SK-N-SH treated with all-trans-retinoic acid at 6 μM for 48 hours (cell line): ENCODE measurements at regions not wholly inside any gene's neighbourhood (a gene's known extent, or its start where the extent isn't known, plus 50 kb on each side); places are given as distances from the start of the nearest gene placed in this dataset.

Experiments
- ATAC-seq: fragments of 200-7000 bp; cut with Tn5 transposase; 3 replicates; pipeline ENCODE4 v1.9.1; 2020; ENCODE audit warnings: mild to moderate bottlenecking, moderate library complexity
- ARNTL ChIP-seq: fragments of 450-650 bp; formaldehyde crosslinking; IDR thresholded peaks from 2 replicates; pipeline ENCODE4 v1.5.0; 2020; ENCODE audit warnings: low read depth, mild to moderate bottlenecking, moderate library complexity, borderline replicate concordance
- BACH2 ChIP-seq: fragments of 250-450 bp; sonication (Bioruptor Pico); IDR thresholded peaks from 2 replicates; pipeline ENCODE4 v1.9.0; 2021; ENCODE audit warnings: mild to moderate bottlenecking, borderline replicate concordance
- ESRRG ChIP-seq: fragments of 250-450 bp; sonication (Bioruptor Pico); IDR thresholded peaks from 2 replicates; pipeline ENCODE4 v1.6.1; 2021; ENCODE audit warnings: mild to moderate bottlenecking
- GLIS3 ChIP-seq: fragments of 250-450 bp; sonication (Bioruptor Pico); IDR thresholded peaks from 2 replicates; pipeline ENCODE4 v1.5.0; 2020; ENCODE audit warnings: mild to moderate bottlenecking, moderate library complexity
- ISL1 ChIP-seq: fragments of 250-450 bp; sonication (Bioruptor Pico); IDR thresholded peaks from 2 replicates; pipeline ENCODE4 v2.1.2; 2022; ENCODE audit warnings: mild to moderate bottlenecking, moderate library complexity
- PPARA ChIP-seq: fragments of 250-450 bp; sonication (Bioruptor Pico); IDR thresholded peaks from 2 replicates; pipeline ENCODE4 v1.5.0; 2020; ENCODE audit warnings: mild to moderate bottlenecking, borderline replicate concordance
- RARB ChIP-seq: fragments of 250-450 bp; sonication (Bioruptor Pico); IDR thresholded peaks from 2 replicates; pipeline ENCODE4 v1.8.0; 2021; ENCODE audit warnings: mild to moderate bottlenecking, moderate library complexity
- SNAI2 ChIP-seq: fragments of 250-450 bp; sonication (Bioruptor Pico); IDR thresholded peaks from 2 replicates; pipeline ENCODE4 v1.5.0; 2020; ENCODE audit warnings: mild to moderate bottlenecking, moderate library complexity
- TCF4 ChIP-seq: fragments of 250-450 bp; sonication (Bioruptor Pico); IDR thresholded peaks from 2 replicates; pipeline ENCODE4 v1.8.0; 2021; ENCODE audit warnings: mild to moderate bottlenecking, moderate library complexity, borderline replicate concordance
- TOX ChIP-seq: fragments of 250-450 bp; sonication (Bioruptor Pico); IDR thresholded peaks from 2 replicates; pipeline ENCODE4 v1.8.0; 2021; ENCODE audit warnings: mild to moderate bottlenecking, moderate library complexity, borderline replicate concordance
- ZC3H10 ChIP-seq: fragments of 250-450 bp; sonication (Bioruptor Pico); IDR thresholded peaks from 2 replicates; pipeline ENCODE4 v1.5.1; 2021; ENCODE audit warnings: mild to moderate bottlenecking, moderate library complexity
- ZFP3 ChIP-seq: fragments of 250-450 bp; sonication (Bioruptor Pico); IDR thresholded peaks from 2 replicates; pipeline ENCODE4 v1.5.0; 2020; ENCODE audit warnings: mild to moderate bottlenecking, moderate library complexity
- ZFP30 ChIP-seq: fragments of 450-650 bp; formaldehyde crosslinking; IDR thresholded peaks from 2 replicates; pipeline ENCODE4 v1.5.0; 2022; ENCODE audit warnings: mild to moderate bottlenecking, moderate library complexity
- ZNF565 ChIP-seq: fragments of 450-650 bp; formaldehyde crosslinking; conservative IDR thresholded peaks from 2 replicates; pipeline ENCODE4 v1.5.0; 2020; ENCODE audit warnings: low read depth, mild to moderate bottlenecking, moderate library complexity
- ZNF70 ChIP-seq: fragments of 450-650 bp; formaldehyde crosslinking; IDR thresholded peaks from 2 replicates; pipeline ENCODE4 v1.5.0; 2020; ENCODE audit warnings: mild to moderate bottlenecking, moderate library complexity
- ZNF8 ChIP-seq: fragments of 450-650 bp; formaldehyde crosslinking; IDR thresholded peaks from 2 replicates; pipeline ENCODE4 v1.5.0; 2020; ENCODE audit warnings: mild to moderate bottlenecking, moderate library complexity
- TF ChIP-seq, protein P1 (sequence below): fragments of 250-450 bp; sonication (Bioruptor Pico); IDR thresholded peaks from 2 replicates; pipeline ENCODE4 v1.5.0; 2020; ENCODE audit warnings: mild to moderate bottlenecking, moderate library complexity
- TF ChIP-seq, protein P2 (sequence below): fragments of 250-450 bp; sonication (Bioruptor Pico); IDR thresholded peaks from 2 replicates; pipeline ENCODE4 v1.8.0; 2021; ENCODE audit warnings: low read depth, mild to moderate bottlenecking, moderate library complexity, borderline replicate concordance
- TF ChIP-seq, protein P3 (sequence below): fragments of 250-450 bp; sonication (Bioruptor Pico); IDR thresholded peaks from 2 replicates; pipeline ENCODE4 v1.5.1; 2020; ENCODE audit warnings: low read depth, mild to moderate bottlenecking, moderate library complexity
- TF ChIP-seq, protein P4 (sequence below): fragments of 250-450 bp; sonication (Bioruptor Pico); IDR thresholded peaks from 2 replicates; pipeline ENCODE4 v1.8.0; 2020; ENCODE audit warnings: mild to moderate bottlenecking, moderate library complexity, borderline replicate concordance

DNA sequence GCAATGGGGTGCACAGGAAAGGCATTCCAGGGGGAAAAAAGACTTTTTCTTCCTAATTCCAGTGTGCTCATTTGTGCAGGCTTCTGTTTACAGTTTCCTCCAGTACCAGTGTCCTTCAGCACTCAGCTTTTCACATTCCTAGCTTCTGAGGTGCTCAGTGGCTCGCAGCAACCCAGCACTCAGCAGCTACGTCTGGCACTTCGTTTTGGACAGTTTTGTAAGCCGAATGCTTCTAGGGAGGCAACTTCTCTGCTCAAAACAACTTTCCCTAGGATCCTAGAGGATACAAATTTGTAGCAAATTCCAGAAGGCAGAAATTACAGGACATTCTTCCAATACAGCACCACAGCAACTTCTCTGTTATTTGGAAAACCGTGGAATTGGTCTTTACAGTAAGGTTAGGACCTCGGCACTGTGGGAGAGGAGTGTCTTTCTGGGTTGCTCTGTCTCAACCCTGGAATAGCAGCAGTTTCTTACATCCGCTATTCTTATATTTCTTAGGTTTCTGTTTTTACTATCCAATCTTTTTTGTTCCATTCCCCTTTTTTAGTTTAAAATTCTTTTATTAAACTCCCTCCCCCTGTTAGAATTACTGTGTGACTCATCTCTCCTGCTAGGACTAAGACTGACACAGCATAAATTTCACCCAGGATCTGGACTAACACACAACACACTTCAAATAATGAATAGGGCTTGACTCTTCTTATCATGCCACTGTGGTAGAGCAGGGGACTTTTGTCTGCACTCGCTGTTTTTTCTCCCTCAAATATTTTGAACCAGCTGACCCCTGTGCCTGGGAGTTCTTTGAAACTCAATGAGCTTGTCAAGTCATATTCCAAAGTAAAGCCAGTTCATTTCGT is 1314.7 kb downstream of the FSTL5 start:
- ATAC-seq = no peak
- TF ChIP-seq TOX (CRISPR knock-in tag) (no peak), ISL1 (CRISPR knock-in tag) (peak; percentile 27; the same call in 1 of the 2 replicates)

DNA sequence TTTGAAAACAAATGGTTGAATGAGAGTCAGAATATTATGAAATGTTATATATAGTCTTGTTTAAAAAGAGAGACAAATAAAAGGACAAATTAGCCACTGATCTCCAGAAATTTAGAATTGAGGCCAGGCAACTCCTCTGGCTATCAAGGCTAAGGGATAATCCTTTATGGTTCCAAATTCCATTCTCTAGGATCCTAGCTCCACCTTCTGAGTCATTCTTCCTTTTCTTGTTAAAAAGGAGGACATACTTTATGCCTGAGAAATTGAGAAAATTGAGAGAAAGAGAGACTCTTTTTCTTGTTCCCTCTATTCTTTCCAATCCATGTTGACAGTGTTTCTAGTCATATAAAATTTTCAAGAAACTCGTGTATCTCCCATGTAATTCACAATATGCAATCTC is 1299.5 kb downstream of the FSTL5 start:
- ATAC-seq = no peak
- no peak for TF ChIP-seq SNAI2 (CRISPR knock-in tag)
- no peak for TF ChIP-seq ZNF8 (CRISPR knock-in tag)
- TF ChIP-seq PPARA (CRISPR knock-in tag) = no peak
- TF ChIP-seq GLIS3 (CRISPR knock-in tag) = no peak
- no peak for TF ChIP-seq TCF4
- no peak for TF ChIP-seq ZC3H10 (CRISPR knock-in tag)
- TF ChIP-seq, protein P1, sequence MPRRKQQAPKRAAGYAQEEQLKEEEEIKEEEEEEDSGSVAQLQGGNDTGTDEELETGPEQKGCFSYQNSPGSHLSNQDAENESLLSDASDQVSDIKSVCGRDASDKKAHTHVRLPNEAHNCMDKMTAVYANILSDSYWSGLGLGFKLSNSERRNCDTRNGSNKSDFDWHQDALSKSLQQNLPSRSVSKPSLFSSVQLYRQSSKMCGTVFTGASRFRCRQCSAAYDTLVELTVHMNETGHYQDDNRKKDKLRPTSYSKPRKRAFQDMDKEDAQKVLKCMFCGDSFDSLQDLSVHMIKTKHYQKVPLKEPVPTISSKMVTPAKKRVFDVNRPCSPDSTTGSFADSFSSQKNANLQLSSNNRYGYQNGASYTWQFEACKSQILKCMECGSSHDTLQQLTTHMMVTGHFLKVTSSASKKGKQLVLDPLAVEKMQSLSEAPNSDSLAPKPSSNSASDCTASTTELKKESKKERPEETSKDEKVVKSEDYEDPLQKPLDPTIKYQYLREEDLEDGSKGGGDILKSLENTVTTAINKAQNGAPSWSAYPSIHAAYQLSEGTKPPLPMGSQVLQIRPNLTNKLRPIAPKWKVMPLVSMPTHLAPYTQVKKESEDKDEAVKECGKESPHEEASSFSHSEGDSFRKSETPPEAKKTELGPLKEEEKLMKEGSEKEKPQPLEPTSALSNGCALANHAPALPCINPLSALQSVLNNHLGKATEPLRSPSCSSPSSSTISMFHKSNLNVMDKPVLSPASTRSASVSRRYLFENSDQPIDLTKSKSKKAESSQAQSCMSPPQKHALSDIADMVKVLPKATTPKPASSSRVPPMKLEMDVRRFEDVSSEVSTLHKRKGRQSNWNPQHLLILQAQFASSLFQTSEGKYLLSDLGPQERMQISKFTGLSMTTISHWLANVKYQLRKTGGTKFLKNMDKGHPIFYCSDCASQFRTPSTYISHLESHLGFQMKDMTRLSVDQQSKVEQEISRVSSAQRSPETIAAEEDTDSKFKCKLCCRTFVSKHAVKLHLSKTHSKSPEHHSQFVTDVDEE (CRISPR knock-in tag) = no peak
- TF ChIP-seq ESRRG (CRISPR knock-in tag) = no peak
- TF ChIP-seq RARB (CRISPR knock-in tag) = no peak
- TF ChIP-seq BACH2 (CRISPR knock-in tag) = no peak
- TF ChIP-seq TOX (CRISPR knock-in tag) = no peak
- no peak for TF ChIP-seq ARNTL
- no peak for TF ChIP-seq ZFP3 (CRISPR knock-in tag)
- TF ChIP-seq, protein P2, sequence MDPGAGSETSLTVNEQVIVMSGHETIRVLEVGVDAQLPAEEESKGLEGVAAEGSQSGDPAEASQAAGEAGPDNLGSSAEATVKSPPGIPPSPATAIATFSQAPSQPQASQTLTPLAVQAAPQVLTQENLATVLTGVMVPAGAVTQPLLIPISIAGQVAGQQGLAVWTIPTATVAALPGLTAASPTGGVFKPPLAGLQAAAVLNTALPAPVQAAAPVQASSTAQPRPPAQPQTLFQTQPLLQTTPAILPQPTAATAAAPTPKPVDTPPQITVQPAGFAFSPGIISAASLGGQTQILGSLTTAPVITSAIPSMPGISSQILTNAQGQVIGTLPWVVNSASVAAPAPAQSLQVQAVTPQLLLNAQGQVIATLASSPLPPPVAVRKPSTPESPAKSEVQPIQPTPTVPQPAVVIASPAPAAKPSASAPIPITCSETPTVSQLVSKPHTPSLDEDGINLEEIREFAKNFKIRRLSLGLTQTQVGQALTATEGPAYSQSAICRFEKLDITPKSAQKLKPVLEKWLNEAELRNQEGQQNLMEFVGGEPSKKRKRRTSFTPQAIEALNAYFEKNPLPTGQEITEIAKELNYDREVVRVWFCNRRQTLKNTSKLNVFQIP (CRISPR knock-in tag) = no peak
- TF ChIP-seq, protein P3, sequence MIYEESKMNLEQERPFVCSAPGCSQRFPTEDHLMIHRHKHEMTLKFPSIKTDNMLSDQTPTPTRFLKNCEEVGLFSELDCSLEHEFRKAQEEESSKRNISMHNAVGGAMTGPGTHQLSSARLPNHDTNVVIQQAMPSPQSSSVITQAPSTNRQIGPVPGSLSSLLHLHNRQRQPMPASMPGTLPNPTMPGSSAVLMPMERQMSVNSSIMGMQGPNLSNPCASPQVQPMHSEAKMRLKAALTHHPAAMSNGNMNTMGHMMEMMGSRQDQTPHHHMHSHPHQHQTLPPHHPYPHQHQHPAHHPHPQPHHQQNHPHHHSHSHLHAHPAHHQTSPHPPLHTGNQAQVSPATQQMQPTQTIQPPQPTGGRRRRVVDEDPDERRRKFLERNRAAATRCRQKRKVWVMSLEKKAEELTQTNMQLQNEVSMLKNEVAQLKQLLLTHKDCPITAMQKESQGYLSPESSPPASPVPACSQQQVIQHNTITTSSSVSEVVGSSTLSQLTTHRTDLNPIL (CRISPR knock-in tag) = no peak
- no peak for TF ChIP-seq ZNF70 (CRISPR knock-in tag)
- TF ChIP-seq, protein P4, sequence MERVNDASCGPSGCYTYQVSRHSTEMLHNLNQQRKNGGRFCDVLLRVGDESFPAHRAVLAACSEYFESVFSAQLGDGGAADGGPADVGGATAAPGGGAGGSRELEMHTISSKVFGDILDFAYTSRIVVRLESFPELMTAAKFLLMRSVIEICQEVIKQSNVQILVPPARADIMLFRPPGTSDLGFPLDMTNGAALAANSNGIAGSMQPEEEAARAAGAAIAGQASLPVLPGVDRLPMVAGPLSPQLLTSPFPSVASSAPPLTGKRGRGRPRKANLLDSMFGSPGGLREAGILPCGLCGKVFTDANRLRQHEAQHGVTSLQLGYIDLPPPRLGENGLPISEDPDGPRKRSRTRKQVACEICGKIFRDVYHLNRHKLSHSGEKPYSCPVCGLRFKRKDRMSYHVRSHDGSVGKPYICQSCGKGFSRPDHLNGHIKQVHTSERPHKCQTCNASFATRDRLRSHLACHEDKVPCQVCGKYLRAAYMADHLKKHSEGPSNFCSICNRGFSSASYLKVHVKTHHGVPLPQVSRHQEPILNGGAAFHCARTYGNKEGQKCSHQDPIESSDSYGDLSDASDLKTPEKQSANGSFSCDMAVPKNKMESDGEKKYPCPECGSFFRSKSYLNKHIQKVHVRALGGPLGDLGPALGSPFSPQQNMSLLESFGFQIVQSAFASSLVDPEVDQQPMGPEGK (CRISPR knock-in tag) = no peak
- no peak for TF ChIP-seq ZNF565 (CRISPR knock-in tag)
- TF ChIP-seq ZFP30 (CRISPR knock-in tag) = no peak
- no peak for TF ChIP-seq ISL1 (CRISPR knock-in tag)

DNA sequence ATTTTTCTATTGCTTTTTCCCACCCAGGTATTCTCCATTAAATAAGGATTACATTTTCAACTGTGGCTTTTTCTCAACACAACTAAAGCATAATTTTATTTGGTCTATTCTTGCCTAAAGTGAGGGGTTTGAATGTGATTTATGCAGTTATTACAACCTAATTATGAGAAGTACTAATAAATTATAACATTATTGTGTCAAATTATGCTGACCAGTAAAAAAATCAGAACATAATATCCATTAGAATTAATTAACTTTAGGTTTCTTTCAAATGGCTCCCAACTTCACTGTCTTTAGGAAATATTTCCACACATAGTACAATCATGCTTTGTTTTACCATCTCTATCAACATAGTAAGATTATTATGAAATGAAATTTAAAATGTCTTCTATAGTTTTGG is 1293.9 kb downstream of the FSTL5 start:
- ATAC-seq = no peak
- TF ChIP-seq, protein P3 (CRISPR knock-in tag) = no peak
- no peak for TF ChIP-seq TOX (CRISPR knock-in tag)
- no peak for TF ChIP-seq RARB (CRISPR knock-in tag)
- no peak for TF ChIP-seq GLIS3 (CRISPR knock-in tag)
- no peak for TF ChIP-seq PPARA (CRISPR knock-in tag)
- TF ChIP-seq, protein P1 (CRISPR knock-in tag) = no peak
- no peak for TF ChIP-seq BACH2 (CRISPR knock-in tag)
- TF ChIP-seq, protein P4 (CRISPR knock-in tag) = no peak
- TF ChIP-seq ZFP30 (CRISPR knock-in tag) = no peak
- TF ChIP-seq ZNF70 (CRISPR knock-in tag) = no peak
- no peak for TF ChIP-seq ZNF565 (CRISPR knock-in tag)
- TF ChIP-seq ESRRG (CRISPR knock-in tag) = no peak
- no peak for TF ChIP-seq ZC3H10 (CRISPR knock-in tag)
